GM18868 (cell line): ENCODE measurements at regions not wholly inside any gene's neighbourhood (a gene's known extent, or its start where the extent isn't known, plus 50 kb on each side); places are given as distances from the start of the nearest gene placed in this dataset.

Experiments
- ATAC-seq: cut with Tn5 transposase; IDR thresholded peaks from one replicate; pipeline ENCODE4 v1.9.1; 2021; ENCODE audit warnings: mild to moderate bottlenecking, moderate library complexity; ENCODE audit not compliant: unreplicated experiment

DNA sequence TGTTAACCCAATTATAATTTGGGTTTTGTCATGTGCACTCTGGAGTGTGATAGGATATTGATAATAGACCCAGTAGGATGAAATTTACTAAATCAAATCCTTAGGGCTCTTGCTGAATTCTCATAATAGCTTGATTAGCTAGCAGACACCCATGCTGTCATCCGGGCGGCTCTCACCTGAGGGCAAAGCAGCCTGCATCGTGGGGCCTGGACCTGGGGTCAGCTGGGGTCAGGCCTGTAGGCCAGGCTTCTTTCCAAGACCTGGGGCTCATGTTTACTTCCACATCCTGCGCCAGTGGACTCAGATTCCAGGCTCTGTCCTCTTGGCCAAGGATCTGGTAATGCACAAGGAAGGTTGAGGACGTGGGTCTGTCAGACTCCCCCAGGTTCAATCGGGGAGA, 486.3 kb downstream of the NPHP4 start:
- ATAC-seq, result no peak

DNA sequence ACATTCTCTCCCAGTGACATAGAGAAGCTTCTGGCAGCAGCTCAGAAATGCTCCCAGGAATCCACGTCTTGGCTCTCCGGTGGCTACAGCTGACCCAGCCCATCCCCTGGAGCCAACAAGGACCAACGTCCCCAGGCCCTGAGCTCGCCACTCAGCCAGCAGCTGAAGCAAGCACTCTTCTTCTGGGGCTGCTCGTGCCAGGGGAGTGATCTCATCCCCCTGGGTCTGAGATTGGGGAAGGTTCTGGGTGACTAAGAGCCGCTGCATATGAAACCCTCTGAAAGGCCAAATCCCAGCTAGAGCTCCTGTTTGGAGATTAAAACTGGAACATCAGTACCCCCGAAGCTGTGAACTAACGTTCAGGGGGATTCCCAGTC, 487.9 kb downstream of the NPHP4 start:
- ATAC-seq, result no peak

DNA sequence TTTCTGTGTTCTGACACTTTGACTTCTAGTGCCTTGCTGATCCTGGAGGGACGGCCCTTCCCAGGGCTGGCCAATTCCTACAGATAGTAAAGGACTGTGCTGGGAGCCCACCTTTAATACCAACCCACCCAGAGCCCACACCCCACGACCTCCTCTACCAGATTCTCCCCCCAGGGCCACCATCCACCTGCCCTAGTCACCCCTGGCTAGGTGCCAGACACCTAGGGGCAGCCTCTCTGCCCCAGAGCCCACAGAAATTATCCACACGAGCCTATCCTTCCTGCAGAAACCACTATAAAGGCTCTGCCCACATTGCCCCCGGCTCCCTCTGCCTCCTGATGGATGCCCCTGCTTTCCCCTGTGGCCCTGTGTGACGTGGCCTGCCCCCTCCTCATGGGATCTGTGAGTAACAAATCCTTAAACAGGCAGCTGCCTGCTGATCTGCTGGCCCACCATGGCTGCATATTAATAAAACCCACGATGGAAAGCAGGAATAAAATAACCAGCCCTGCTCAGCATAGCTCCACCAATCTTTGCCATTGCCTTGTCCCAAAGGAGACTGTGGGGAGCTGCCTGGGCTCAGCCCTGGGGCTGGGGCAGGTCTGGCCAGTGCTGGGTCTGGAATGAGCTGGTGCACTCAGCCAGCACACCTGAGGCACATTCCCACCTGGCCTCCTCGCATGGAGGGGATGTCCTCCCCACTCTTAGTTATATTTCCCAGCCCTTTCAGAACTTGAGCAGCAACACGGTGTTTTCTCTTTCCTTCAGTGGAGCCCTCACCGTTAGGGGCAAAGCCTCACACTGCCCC, 488.5 kb downstream of the NPHP4 start:
- no peak for ATAC-seq

DNA sequence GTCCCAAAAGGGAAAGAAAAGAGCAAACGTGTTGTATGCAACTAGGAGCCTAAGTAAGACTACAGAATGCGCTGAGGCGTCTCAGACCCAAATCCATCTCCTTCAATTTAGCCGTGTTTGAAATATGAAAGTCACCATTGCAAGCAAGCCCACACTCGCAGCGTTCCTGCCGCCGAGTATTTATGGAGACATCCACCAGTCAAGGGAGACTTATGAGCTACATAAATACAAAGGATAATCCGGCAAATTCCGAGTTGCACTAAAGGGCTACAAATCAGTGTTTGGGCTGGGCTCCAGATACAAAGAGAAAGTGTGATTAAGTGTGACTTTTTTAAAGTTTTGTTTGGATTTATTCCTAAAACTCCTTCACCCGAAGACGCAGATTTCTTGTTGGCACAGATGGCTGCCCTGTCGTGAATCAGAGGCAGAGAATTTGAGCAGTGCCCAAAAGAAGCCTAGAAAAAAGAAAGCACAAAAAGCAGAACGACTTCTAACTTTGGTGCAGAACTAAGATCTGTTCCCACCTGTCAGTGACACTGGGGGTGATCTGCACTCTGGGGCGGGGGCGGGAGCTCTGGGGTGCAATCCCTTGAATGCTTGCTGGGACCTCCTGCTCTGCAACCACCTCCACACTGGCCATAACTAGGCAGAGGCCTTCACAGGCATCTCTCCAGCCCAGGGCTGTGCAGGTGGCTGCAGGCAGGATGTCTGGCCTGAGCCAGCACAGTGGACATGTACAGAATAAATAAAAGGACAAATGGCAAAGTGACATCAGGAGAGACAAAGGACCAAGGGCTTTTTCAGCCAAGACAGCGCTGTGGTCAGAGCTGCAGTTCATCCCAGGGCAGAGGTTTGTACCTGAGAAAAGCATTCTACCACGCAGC, 489.7 kb downstream of the NPHP4 start:
- ATAC-seq, result no peak

DNA sequence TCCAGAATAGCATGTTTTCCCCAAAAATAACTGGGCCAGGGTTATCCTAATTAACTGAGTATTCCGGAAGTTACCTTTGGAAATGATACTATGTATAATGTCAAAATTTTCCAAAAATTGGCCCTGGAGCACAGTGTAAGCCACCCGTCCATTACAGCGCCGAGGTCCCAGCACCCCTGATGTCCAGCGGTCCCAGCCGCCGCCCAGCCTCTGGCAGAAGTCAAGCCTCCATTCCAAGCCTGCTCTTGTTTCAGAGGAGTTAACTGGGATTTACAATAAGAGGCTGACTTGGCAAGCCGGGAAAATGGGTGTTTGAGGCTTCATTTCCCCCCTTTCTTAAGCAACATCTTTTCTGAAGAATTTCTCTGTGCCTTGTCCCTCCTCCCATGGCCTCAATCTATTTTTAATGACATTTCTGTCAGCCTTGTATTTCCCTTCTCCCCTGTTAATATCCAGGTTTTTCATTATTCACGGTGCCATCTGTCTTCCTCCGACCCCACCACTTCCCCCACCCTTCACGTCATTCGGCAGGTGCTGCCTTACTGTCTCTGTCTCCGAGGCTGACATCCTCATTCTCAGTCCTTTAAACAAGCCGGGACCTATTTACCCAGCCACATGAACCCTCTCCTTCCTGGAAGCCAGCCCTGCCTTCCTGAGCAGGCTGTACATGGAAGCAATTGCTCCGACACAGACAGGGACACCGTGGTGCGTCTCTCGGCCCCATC, 490.9 kb downstream of the NPHP4 start:
- ATAC-seq, result no peak

DNA sequence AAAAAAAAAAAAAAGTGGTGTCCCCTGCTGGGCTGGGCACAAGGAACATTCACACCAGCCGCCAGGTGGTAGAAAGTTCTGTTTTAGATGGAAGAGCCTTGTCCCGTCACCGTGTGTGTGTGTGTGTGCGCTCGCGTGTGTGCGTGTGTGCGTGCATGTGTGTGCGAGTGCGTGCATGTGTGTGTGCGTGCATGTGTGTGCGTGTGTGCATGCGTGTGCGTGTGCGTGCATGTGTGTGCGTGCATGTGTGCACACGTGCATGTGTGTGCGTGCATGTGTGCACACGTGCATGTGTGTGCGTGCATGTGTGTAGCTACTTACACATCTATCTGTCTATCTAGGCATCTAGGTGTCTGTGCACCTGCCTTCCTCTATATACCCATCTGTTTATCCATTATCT, 491.7 kb downstream of the NPHP4 start:
- ATAC-seq, result no peak

DNA sequence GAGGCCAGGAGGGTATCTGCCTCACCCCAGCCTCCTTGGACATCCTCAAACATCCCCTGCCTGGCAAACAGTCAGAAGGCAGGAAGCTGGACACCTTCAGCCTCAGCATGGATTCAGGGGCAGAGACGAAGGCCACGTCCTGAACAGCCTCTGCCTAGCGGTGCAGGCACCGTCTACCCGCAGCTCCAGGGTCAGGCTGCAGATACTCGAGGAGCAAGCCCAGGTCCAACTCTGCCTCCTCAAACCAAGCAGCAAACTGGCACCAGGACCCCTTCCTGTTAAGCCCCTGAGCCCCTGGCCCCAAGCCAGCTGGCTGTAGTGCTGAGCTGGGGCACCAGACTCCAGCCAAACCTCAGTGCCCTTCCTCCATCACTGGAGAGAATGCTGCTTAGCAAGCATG, 494.7 kb downstream of the NPHP4 start:
- no peak for ATAC-seq

DNA sequence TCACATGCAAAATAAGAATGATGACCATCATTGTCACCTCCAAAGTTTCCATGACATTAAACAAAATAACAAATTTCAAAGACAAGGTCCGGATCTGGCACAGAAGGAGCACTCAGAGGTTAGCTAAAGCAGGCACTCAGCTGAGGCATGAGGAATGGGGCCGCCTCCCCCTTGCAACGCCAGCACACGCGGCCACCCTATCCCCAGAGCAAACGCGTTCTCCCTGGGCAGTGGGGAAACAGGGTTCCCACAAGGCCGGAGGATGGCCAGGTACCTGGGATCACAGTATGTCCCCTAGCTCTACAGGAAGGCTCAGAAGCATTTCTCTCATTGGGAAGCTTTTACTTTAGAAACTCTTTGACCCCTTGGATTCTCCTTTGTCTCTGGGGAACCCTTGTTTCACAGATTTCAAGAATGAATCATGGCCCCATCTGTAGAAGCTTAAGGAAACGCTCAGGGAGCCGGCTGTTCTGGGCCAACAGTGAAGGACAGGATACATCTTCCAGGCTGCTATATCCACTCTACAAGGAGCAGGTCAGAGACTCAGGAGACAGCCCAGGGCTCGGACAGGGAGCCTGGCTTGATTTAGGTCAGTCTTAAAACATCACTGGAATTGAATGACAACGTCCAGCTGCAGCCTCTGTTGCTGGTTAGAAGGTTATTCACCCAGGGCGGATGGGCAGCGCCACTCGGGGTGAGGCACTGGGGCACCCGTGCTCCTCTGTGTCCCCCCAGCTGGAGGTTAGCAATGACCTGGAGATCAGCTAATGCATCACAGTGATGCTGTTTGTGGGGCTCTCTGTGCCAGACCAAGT, 496.4 kb downstream of the NPHP4 start:
- ATAC-seq, result no peak

DNA sequence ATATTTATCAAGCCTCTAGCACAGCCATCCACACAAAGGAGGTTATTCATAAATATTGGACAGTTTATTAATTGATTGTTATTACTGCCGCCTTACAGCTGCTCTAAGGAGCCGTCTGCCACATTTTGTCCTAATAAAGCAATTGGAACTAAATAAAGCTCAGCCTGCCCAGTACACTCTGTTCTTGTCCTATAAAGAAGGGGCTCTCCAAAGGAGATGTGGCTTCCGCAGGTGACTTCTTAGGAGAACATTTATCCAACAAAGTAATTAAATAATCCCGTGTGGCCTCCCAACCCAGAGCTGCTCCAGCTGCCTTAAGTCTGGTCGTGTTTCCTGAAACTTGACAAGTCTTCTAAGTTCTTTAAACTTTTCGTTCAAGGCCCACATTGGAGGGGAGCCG, 497.7 kb downstream of the NPHP4 start:
- ATAC-seq, result no peak

DNA sequence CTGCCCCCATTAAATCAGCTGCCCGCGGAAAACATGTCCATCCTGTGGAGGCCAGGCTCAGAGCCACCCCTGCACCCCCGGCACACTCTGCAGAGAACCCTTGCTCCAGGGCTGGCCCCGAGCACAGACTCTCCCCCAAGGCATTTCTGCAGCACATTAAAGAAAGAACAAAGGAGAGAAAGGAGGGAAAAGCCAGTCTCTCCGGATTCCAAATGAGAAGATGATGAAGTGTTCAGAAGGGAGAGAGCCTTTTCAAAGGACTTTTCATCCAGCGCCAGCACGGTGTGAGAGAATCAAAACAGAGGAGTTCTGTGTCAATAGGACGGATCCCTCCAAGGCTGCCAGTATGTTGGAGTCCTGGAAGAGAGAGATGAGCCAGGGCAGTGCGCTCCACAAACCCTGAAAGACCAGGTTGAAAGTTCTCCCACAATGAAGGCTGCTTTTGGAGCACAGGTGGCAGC, 498.3 kb downstream of the NPHP4 start:
- ATAC-seq, result no peak

DNA sequence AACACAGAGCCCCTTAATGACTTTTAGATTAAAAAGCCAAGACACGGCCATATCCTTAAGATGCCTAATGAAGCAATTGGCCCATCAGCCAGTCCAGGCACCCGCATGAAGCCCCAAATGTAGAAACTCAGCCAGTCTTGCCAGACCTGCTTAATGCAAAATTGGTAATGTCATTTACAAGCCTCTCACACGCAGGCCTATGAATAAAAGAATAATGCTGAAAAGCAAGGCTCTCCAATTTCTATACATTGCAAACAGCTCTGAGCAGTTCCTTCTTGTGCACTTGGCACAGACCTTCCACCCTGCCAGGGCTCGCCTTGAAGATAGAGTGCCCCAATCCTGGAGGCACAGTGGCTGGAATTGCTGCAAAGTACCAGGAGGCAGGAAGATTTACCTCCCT, 498.9 kb downstream of the NPHP4 start:
- no peak for ATAC-seq

DNA sequence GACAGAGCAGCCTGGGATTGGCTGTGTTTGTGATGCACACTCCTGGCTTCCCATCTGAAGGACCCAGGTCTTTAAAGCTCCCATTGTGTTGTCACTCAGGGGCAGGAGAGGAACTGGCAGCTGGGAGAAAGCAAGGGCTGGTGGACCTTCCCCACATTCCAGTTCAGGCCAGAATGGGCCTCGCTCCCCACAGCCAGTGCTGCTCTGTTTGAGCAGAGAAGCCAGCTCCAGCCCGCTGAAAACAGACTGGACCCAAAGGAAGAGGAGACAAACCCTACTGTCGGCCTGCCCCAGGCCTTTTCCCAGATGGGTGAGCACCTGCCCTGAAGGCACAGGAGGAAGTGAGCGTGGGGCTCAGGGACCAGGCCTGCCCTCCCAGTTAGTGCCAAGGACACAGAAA, 499.4 kb downstream of the NPHP4 start:
- no peak for ATAC-seq

DNA sequence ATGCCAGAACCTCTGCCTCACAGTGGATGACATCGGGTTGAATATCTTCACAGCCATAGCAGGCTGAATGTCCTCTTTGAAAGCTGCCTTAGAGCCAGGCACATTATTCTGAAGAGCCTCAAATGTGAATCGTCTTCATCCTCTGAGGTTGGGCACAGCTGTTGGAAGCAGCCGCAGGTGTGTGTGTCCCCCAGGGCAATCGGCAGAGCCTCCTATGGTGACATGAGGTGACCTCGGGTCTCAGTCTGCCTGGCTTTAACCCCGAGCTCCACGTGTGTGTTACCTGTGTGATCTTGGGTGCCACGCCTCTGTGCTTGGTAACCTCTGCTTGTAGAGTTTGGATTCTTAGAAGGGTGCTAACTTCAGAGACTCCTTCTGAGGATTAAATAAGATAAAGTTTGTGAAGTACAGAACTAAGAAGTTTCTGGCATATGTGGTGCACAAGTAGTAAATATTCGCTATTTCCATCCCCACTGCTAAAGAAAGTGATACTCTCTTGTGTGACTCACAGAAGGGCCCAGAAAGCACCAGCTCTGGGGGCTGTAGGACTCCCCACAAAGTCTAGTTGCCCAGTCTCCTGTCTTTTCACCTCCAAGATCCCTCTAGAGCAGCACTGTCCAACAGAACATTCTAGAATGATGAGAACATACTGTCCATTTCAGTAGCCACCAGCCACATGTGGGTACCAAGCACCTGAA, 500.9 kb downstream of the NPHP4 start:
- no peak for ATAC-seq

DNA sequence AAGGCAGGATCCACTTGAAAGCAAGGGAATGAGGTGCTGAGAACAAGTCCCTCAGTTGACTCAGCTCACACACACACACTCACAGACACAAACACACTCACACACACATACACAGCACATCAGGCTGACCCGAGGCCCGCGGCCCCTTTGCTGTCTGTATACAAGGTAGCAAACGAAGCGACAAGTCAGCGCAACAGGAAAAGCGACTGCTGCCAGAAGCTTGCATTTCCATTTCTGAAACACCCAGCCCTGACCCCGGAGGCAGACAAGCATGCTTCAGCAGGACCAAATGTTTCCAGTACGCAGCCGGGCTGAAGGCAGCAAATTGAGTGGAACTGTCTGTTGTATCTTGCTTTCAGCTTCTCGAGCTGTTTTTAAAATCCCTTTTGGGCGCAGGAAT, 501.6 kb downstream of the NPHP4 start:
- no peak for ATAC-seq

DNA sequence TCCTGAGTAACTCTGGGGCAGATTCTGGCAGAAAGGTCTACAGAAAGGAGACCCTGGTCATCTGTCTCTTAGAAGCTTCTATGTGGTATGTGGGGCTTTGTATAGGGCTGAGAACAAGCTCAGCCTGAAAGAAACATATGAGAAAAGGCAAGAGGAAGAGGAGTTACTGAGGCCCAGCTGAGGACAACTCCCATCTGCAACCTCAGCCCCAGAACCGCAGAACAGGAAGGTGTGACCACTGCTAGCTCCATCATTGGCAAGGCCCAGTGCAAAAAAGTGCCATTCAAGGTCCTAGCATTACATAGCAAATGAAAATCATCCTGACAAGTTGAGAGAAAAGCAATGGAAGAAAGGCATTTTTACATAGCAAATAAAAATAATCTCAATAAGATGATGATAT, 503.8 kb downstream of the NPHP4 start:
- no peak for ATAC-seq

DNA sequence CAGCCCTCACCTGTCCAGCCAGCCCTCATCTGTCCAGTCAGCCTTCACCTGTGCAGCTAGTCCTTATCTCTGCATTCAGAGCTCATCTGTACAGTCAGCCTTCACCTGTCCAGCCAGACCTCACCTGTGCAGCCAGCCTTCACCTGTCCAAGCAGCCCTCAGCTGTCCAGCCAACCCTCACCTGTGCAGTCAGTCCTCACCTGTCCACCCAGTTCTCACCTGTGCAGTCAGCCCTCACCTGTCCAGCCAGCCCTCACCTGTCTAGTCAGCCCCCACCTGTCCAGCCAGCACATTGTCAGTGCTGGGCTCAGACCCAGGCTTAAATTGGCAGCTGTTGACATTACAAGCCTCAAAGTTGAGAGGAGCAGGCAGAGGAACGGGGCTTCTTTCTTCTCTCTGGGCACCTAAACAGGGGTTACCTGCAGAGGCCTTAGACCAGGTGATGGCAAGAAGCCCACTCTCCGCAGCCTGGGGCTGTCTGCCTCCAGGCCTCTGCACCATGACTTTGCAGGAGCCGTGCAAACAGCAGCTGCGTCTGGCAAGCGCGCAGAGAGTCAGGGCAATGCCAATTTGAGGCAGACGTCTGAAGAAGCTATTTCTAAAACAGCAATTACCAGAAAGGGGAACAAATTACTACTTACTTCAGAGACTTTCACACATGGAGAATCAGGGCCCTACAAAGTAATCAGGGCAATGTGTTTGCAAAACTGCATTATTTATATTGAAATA, 506.1 kb downstream of the NPHP4 start:
- ATAC-seq, result no peak

DNA sequence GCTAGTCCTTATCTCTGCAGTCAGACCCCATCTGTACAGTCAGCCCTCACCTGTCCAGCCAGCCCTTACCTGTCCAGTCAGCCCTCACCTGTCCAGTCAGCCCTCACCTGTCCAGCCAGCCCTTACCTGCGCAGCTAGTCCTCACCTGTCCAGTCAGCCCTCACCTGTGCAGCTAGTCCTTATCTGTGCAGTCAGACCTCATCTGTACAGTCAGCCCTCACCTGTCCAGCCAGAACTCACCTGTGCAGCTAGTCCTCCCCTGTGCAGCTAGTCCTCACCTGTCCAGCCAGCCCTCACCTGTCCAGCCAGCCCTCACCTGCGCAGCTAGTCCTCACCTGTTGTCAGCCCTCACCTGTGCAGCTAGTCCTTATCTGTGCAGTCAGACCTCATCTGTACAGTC, 506.8 kb downstream of the NPHP4 start:
- no peak for ATAC-seq

DNA sequence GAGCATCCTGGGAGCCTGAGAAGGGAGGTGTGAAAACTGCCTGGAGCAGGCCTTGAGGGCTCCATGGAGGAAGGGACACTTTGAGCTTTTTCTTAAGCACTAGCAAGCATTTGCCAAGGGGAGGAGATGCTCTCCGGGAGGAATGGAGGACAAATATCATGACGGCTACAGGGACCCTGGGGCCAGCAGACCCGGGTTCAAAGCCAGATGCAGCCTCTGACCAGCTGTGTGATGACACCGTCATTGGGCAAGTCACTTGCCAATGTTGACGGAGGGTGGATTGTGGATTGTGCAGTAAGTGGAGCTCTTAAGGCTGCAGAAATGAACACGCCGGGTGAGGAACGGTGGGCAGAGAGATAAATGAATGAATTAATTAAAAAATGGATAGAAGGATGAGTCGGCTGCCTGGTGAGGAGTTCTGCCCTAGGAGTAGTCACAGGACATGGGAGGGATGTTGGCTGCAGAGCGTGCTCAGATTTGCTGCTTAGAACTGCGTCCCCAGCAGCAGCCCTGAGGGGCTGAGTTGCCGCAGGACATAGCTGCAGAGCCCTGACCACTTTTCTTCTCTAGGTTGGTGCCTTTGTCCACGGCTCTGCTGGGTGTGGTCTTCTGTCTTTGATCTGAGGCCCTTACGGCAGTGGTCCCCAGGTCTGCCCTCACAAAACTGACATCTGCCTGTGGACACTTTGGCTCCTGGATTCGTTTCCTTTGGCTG, 507.6 kb downstream of the NPHP4 start:
- no peak for ATAC-seq

DNA sequence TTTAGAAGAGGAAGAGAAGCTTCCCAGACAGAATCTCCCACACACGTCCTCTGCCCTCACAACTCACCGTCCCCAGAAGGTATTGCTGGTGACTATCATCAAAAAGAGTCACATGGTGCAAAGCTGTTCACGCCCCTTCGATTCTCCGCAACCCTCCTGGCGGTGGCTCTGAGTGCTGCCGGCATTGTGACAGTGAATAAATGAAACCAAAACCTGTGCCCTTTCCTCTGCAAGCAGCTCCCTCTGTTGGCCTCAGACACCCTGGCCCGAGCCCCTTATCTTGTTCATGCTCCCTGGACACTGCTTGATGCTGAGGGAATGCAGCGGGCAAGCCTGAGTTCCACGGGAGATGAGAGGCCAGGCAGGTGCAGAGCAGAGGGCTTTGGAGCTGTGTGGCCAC, 510.3 kb downstream of the NPHP4 start:
- ATAC-seq, result no peak
